ENCODE measurements at regions not wholly inside any gene's neighbourhood (a gene's known extent, or its start where the extent isn't known, plus 50 kb on each side); places are given as distances from the start of the nearest gene placed in this dataset.

DNA sequence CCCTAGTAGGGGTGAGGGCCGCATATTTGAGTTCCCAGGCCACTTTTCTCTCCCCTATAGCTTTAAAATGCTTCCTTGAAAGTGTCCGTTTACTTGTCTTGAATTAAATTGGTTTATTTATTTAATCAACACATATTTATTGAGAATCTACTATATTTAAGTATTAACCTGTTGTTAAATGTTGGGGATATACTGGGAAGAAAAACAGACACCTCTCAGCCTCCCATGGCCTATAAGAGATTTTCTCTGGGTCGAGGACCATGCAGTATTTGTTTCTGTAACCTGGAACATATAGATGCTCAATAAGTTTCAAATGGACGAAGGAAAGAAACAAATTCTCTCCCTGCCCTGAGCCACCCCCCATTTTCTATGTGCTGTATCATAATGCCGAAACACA is 98.6 kb downstream of the INSIG2 start:
- no peak for DNase-seq (ENCODE audit: low read depth in 2 of 2)

DNA sequence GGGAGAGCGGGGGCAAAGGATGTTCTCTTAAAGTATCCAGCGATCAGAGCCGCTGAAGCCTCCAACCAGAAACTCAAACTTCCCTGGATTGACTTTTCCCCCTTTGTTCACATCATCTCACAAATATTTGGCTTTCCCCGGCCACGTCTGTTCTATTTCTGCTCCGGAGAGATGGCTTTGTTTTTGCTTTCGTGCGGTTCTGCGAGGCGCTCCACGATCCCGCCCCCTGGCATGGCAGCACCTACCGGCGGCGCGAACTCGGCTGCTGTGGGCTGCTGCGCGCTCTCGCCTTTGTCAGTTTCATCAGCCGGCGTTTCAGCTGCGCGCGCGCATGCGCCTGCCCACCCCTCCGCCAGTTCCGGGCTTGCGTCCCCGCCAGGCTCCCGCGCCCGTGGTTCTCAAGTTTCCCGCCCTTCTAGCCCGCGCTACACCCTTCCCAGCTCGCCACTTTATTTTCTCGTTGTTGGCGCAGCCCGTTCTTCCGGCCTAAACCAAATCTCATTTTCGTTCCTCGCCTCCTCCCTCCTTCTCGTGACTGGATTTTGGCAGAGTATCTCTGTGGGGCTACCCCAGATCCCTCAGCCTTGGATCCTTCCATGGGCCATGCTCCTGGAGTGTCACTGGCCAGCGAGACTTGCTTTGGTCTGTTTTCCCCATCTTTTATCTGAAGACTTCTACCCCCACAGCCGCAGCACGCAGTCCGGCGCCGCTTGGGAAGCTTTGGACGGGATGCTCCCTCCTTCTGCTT is 98.0 kb downstream of the INSIG2 start:
- peak; percentile 74 to 84 for DNase-seq (ENCODE audit: low read depth in 2 of 2)

DNA sequence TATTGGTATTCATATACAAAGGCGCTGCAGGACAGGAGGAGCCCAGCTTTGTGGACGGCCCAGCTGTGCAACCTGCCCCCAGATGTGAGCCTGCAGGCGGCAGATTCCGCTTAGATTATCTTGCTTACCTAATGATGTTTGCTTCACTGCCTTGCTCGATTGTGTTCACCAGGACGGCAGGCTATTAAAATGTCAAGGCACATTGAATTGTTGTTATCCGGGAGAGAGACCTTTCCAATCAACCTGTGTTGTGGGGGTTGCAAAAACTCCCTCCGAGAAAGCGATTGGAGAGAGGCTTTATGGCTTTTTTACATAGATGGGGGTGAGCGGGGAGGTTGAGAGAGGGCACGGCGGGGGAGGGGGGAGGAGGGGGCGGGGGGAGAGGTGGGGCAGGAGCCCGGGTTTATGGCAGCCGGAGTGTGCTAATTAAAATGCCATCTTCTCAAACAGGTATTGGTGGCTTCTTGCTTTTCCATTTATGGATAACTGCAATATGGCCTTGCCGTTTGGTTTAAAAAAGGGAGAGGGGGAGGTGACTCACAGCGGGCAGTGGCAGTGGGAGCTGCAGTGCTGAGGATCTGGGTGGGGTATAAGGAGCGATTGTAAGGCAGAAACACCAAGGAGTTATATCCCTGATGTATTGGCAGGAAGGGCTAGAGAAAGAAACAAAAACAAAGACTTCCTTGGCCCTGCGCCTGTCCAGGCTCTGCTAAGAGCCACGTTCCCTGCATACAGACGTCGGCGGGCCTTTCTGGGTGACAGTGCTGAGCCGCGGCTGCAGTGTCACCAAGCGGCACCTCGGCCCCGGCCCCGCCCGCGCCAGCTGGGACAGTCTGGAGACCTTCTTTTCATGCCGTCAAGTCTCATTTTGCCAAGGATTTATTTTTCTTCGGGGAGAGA is 97.2 kb downstream of the INSIG2 start:
- peak; percentile 41 to 60 for DNase-seq (ENCODE audit: low read depth in 2 of 2)

DNA sequence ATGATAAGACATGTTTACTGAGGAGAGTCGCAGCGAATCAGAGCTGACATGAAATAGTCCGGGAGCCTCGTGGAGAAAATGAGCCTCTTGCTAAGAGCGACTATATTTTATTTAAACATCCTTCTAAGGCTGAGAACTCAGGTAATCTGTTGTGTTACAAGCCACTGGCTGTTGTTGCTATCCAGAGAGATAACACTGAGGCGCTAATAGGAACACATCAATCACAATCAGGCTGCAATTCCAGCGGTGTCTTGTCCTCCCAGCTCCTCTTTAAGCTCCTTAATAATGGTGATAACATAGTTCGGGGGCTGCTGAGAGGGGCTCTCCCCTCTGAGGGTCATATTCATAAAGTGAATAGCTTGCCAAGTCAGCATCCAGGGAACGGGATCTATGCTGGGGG is 95.1 kb downstream of the INSIG2 start:
- no peak for DNase-seq (ENCODE audit: low read depth in 2 of 2)

DNA sequence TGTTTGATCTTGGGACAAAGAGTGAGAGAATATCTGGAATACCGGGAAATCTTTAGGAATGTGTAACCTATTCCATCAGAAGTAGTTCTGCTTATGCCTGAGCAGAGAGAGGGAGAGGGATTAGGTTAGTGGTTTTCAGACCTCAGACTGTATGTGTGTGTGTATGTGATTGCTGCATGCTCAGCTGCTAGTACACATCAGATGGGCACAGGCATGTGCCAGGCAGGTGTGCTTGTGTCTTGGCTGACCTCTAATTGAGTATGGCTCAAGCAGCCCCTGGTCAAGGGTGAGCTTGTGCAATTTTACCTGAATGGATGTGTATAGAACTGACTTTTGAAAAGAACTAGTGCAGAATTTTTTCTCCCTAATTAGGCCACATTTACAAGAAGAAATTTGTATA is 91.2 kb downstream of the INSIG2 start:
- DNase-seq (ENCODE audit: low read depth in 2 of 2) = no peak

DNA sequence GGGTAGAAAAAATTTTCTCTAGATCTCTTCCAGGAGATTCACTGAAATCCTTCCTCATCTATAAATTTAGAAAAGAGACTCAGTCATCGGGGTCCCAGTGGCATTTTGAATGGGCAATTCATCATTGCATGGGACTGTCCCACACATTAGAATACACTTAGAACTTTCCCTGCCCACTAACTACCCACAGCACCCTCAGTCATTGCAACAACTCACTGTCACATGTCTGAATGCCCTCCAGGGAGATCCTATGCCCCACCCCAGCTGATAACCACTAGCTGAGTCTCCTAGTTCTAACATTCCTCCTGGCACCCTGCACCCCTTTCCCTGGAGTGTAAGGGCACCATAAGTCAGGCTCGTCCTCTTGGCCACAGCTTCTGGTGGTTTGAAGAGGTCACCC is 89.6 kb downstream of the INSIG2 start:
- DNase-seq (ENCODE audit: low read depth in 2 of 2) = no peak

DNA sequence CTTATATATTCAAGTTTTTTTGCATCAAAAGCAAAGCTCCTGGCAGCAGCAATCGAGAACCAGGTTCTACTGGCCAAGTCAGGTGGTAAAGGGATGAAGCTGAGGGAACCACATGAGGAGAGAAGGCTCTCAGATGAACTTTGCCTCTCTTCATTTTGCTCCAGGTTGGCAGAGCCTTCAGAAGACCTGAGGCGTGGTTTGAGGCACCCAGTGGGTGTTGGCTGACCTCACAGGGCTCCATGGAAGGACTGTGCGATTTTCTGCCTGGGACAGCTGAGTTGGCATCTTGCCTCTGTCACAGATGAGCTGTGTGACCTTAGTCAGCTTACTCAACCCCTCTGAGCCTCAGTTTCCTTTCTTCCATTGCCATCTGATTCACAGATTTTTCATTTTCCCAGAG is 89.0 kb downstream of the INSIG2 start:
- DNase-seq (ENCODE audit: low read depth in 2 of 2) = peak; percentile 12 to 22

DNA sequence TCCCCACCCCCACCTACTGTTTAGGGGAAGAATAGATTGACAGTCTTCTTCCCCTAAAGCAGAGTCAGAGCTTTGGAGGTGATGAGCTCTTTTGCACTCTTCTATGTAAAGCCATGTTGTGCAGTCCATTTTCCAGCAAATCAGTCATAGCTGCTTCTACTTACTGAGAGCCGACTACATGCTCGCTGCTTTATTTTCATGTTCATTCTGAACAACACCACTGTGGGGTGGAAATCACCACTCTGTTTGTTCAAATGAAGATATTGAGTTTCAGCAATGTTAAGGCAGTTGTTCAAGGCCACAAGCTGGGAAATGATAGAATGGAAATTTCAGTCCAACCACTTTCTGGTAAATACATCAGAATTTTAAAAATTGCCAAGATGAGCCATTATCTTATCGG is 88.3 kb downstream of the INSIG2 start:
- no peak for DNase-seq (ENCODE audit: low read depth in 2 of 2)

DNA sequence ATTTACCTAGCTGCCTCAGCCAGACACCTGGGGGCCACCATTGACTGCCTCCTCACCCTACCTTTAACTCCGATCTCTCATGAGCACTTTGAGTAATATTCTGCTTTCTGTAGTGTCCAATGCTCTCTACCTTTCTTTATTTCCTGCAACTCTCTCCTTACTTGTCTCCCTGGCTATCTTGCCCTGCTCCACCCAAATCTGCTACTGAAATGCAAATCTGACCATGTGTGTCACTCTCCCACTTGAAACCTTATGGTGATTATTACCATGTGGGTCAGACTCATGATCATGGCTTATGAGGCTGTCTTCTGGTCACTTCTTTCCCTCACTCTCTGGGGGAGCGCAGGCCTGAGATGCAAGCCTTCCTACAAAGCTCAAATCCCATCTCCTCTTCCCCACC is 83.3 kb downstream of the INSIG2 start:
- no peak for DNase-seq (ENCODE audit: low read depth in 2 of 2)

DNA sequence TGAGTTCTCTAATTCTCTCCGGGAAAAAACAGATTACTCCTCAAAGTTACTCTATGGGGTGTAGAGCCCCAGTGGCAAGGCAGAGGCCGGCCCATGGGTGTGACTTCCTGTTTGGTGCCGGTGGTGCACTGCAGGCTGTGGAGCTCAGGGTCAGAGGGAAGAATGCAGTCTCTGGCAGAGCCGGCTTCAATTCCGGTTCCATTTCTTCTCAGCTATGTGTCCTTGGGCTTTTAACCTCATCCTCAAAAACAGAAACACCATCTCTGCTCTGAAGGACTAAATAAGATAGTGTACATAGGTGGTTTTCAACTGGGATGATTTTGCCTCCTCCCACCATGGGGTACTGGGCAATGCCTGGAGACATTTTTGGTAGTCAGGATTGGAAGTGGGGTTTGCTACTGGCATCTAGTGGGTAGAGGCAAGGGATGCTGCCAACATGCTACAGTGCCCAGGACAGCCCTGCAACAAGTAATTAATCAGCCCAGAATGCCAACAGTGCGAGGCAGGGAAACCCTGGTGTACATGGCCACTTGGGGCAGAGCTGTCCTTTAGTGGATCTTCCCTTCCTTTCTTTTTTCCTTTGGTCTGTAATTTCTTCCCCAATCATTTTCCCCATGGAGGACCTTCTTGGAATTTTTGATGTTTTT is 81.2 kb downstream of the INSIG2 start:
- no peak for DNase-seq (ENCODE audit: low read depth in 2 of 2)

DNA sequence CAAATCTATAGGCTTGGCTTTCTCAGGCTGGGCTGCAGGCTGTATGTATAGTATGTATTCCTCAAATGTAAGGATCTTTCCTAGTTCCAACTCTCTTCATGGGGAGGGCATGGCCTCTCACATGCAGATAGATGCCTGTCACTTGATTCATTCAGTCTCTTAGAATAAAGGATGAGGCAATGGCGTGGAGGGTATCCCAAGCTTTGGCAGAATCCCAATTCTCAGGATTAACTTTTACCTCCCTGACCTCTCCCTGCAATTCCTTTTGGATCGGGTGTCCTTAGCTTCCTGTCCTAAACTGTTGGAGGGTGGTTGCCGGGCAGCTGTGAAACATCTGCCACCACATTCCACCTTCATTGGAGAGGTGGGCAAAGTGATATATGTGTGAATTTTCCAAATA is 80.3 kb downstream of the INSIG2 start:
- DNase-seq (ENCODE audit: low read depth in 2 of 2) = no peak

DNA sequence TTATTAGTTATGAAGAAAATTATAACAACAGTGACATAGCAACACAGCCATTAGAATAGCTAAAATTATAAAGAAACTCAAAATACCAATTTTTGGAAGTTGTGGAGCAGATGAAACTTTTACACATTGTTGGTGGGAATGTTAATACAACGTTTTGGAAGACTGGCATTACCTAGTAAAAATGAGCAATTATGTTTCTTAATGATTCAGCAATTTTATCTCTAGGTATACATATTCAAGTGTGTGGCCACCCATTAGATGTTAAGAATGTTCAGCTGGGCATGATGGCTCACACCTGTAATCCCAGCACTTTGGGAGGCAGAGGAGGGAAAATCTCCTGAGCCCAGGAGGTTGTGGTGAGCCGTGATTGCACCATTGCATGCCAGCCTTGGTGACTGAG is 78.8 kb downstream of the INSIG2 start:
- DNase-seq (ENCODE audit: low read depth in 2 of 2) = no peak

DNA sequence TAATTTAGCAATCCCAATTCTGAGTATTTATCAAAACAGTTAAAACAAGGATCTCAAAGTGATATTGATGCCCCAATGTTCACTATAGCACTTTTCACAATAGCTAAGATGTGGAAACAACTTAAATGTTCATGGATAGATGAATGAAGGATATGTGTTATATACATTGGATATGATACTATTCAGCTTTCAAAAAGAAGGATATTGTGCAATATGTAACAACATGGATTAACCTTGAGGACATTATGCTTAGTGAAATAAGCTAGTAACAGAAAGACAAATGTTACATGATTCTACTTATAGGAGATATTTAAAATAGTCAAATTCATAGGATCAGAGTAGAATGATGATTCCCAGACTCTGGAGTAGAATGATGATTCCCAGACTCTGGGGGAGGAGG is 78.0 kb downstream of the INSIG2 start:
- DNase-seq (ENCODE audit: low read depth in 2 of 2) = no peak

DNA sequence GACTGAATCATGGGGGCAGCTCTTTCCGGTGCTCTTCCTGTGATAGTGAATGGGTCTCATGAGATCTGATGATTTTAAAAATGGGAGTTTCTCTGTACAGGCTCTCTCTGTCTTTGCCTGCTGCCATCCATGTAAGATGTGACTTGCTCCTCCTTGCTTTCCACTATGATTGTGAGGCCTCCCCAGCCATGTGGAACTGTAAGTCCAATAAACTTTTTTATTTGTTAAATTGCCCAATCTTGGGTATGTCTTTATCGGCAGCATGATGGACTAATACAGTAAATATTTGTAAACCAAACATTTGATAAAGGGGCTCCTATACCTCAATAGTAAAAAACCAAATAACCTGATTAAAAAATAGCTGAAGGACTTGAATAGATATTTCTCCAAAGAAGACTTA is 77.3 kb downstream of the INSIG2 start:
- DNase-seq (ENCODE audit: low read depth in 2 of 2) = no peak
